Brain microvascular endothelial cell (primary cell): ENCODE measurements at regions not wholly inside any gene's neighbourhood (a gene's known extent, or its start where the extent isn't known, plus 50 kb on each side); places are given as distances from the start of the nearest gene placed in this dataset.
A peak's percentile ranks its signal among the peaks of the same experiment; 100 is the strongest.
"Not testable (repeated sequence)": the region's sequence is repeated elsewhere in the genome, so short reads cannot be mapped to it uniquely, and the experiment has no call there.

Source experiments
- DNase-seq: peaks from one replicate; pipeline ENCODE4 v3.0.0-alpha.2; 2020
- H3K27ac ChIP-seq: fragments of 250-450 bp; sonication (Bioruptor Pico); 2 replicates; pipeline ENCODE4 v1.5.1; 2020; ENCODE audit warnings: mild to moderate bottlenecking, moderate library complexity
- H3K27me3 ChIP-seq: fragments of 250-450 bp; sonication (Bioruptor Pico); replicated peaks from 2 replicates; pipeline ENCODE4 v1.5.1; 2020; ENCODE audit warnings: mild to moderate bottlenecking
- H3K36me3 ChIP-seq: fragments of 250-450 bp; sonication (Bioruptor Pico); replicated peaks from 2 replicates; pipeline ENCODE4 v1.5.1; 2020; ENCODE audit warnings: mild to moderate bottlenecking
- H3K4me3 ChIP-seq: 2 replicates; pipeline ENCODE4 v1.5.1; 2011; ENCODE audit warnings: low read depth, mild to moderate bottlenecking, control low read depth, low read length, moderate library complexity
- CTCF ChIP-seq: IDR thresholded peaks from 2 replicates; pipeline ENCODE4 v1.5.1; 2011; ENCODE audit warnings: low read depth, mild to moderate bottlenecking, moderate library complexity, low read length, control low read depth, inconsistent platforms; ENCODE audit errors: missing control alignments
- in situ Hi-C: cut with HindIII; loops from 2 replicates; pipeline ENCODE4 v1.10.0; 2017; ENCODE audit warnings: low sequenced_read_pairs, low pct_ligation_motif_present

GRCh38 chr5:8721536-8721935 is 824.3 kb downstream of the SEMA5A start:
- Histone ChIP-seq H3K36me3 (no peaks in the 10 kb centered on the region), H3K27ac (no peak overlapping the region), H3K27me3 (no peaks in the 10 kb centered on the region), H3K4me3 (no peak overlapping the region)
- in situ Hi-C loops = no loop called here
- no peak for TF ChIP-seq CTCF
- no peak for DNase-seq

- no peak overlapping the region for H3K27ac ChIP-seq
- no peaks in the 10 kb centered on the region for H3K36me3 ChIP-seq
- TF ChIP-seq CTCF = no peak
- in situ Hi-C loops = no loop called here
- no peak overlapping the region for H3K4me3 ChIP-seq
- H3K27me3 ChIP-seq = no peaks in the 10 kb centered on the region
- DNase-seq = no peak
Measured at GRCh38 chr5:8726383-8727036, 819.4 kb downstream of the SEMA5A start.

GRCh38 chr5:8727396-8727795 is 818.5 kb downstream of the SEMA5A start:
- H3K4me3 ChIP-seq = no peak overlapping the region
- no peaks in the 10 kb centered on the region for H3K27me3 ChIP-seq
- TF ChIP-seq CTCF = no peak
- DNase-seq = no peak
- H3K36me3 ChIP-seq = no peaks in the 10 kb centered on the region
- in situ Hi-C loops = no loop called here
- no peak overlapping the region for H3K27ac ChIP-seq

DNA sequence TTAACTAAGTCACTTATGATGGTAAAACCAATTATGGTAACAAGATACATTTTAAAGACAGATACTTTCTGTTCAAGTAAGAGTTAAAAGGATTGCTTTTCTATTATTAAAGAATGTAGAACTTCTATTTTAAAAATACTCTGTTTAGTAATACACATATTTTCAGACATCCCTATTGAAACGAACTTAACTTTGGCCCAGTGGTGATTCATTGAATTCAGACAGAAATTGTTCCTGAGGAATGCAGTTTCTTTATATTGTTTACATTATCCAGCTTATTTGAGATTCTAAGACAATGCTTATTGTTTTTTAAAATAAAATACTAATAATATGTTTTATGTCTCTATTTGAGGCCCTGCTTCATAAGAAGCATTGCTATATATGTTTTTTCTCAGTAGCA is 816.4 kb downstream of the SEMA5A start:
- H3K4me3 ChIP-seq = no peak overlapping the region
- no peaks in the 10 kb centered on the region for H3K36me3 ChIP-seq
- peak overlapping the region; percentile 98 for H3K27ac ChIP-seq
- peak; percentile 38 for DNase-seq
- TF ChIP-seq CTCF = no peak
- no peaks in the 10 kb centered on the region for H3K27me3 ChIP-seq
- in situ Hi-C loops = no loop called here

DNA sequence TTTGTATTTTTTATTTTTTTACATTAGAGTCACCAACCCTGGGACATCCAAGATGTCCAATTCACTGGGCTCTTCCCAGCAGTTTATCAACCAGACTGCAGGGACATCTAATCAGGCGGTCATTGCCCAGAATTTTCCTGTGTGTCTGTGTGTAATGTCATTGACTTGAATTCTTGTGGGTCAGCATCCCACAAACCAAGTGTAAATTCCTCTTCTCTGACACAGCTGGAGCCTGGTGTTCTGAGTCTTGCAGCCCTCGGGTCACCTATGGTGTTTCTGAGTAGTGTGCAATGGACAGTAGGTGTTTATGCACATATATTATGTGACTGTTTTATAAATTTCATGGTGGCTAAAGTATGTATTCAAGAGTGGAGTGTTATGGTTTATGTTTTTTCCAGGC is 815.7 kb downstream of the SEMA5A start:
- no peaks in the 10 kb centered on the region for H3K27me3 ChIP-seq
- DNase-seq = peak; percentile 92
- no peaks in the 10 kb centered on the region for H3K36me3 ChIP-seq
- no peak overlapping the region for H3K4me3 ChIP-seq
- H3K27ac ChIP-seq = peak overlapping the region; percentile 98
- in situ Hi-C loops = no loop called here
- no peak for TF ChIP-seq CTCF

DNA sequence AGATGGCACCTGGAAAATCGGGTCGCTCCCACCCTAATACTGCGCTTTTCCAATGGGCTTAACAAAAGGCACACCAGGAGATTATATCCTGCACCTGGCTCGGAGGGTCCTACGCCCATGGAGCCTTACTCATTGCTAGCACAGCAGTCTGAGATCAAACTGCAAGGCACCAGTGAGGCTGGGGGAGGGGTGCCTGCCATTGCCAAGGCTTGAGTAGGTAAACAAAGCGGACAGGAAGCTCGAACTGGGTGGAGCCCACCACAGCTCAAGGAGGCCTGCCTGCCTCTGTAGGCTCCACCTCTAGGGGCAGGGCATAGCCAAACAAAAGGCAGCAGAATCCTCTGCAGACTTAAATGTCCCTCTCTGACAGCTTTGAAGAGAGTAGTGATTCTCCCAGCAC is 814.8 kb downstream of the SEMA5A start:
- H3K27me3 ChIP-seq = not testable (repeated sequence)

More for the DNA sequence above, 814.8 kb downstream of the SEMA5A start:
- DNase-seq, H3K36me3 ChIP-seq, in situ Hi-C loops, H3K4me3 ChIP-seq, H3K27ac ChIP-seq: not testable (repeated sequence)
